ENCODE measurements at regions not wholly inside any gene's neighbourhood (a gene's known extent, or its start where the extent isn't known, plus 50 kb on each side); places are given as distances from the start of the nearest gene placed in this dataset.

DNA sequence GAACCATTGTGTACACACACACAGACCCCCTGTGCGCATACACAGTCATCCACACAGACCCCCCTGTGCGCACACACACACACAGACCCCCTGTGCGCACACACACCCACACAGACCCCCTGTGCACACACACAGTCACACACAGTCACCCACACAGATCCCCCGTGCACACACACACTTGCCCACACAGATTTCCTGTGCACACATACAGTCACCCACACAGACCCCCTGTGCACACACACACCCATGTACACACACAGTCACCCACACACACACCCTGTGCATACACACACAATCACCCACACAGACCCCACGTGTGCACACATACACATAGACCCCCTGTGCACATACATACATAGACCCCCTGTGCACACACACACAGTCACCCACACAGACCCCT, 106.1 kb downstream of the HSPH1 start:
- Mint-ChIP-seq H3K27ac (no peak overlapping the region), H3K4me1 (ENCODE audit: low read depth) (peaks cover 16% of the 10 kb centered on the region), H3K27me3 (peaks cover 7% of the 10 kb centered on the region), H3K9me3 (no peaks in the 10 kb centered on the region), H3K4me3 (no peak overlapping the region), H3K36me3 (ENCODE audit: low read depth) (no peaks in the 10 kb centered on the region)
- intact Hi-C loops (cut with micrococcal nuclease): no loop called here

DNA sequence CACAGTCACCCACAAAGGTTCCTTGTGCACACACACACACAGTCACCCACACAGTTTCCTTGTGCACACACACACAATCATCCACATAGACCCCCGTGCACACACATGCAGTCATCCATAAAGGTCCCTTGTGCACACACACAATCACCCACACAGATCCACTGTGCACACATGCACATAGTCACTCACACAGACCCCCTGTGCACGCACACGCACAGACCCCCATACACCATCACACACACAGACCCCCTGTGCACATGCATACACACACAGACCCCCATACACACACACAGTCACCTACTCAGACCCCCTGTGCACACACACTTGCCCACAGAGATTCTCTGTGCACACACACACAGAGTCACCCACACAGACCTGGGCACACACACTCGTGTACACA, 107.1 kb downstream of the HSPH1 start:
- H3K9me3 Mint-ChIP-seq: no peaks in the 10 kb centered on the region
- H3K36me3 Mint-ChIP-seq (ENCODE audit: low read depth): no peaks in the 10 kb centered on the region
- H3K27ac Mint-ChIP-seq: no peak overlapping the region
- intact Hi-C loops (cut with micrococcal nuclease): no loop called here
- peaks cover 24% of the 10 kb centered on the region for H3K4me1 Mint-ChIP-seq (ENCODE audit: low read depth)
- no peak overlapping the region for H3K4me3 Mint-ChIP-seq
- peaks cover 2% of the 10 kb centered on the region for H3K27me3 Mint-ChIP-seq

DNA sequence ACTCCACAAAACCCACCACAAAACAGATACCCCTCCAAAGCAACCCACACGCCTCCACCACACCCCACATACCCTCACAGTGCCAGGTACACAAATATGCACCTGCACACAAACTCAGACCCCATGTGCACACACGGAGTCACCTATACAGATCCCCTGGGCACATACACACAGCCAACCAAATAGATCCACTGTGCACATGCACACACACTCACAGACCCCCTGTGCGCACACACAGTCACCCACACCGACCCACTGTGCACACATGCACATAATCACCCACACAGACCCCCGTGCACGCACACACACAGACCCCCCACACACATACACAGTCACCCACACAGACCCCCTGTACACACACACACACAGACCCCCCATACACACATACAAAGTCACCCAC, 107.8 kb downstream of the HSPH1 start:
- H3K27me3 Mint-ChIP-seq: peaks cover 2% of the 10 kb centered on the region
- peaks cover 24% of the 10 kb centered on the region for H3K4me1 Mint-ChIP-seq (ENCODE audit: low read depth)
- H3K36me3 Mint-ChIP-seq (ENCODE audit: low read depth): no peaks in the 10 kb centered on the region
- no peak overlapping the region for H3K4me3 Mint-ChIP-seq
- no peaks in the 10 kb centered on the region for H3K9me3 Mint-ChIP-seq
- H3K27ac Mint-ChIP-seq: no peak overlapping the region
- intact Hi-C loops (cut with micrococcal nuclease): no loop called here

DNA sequence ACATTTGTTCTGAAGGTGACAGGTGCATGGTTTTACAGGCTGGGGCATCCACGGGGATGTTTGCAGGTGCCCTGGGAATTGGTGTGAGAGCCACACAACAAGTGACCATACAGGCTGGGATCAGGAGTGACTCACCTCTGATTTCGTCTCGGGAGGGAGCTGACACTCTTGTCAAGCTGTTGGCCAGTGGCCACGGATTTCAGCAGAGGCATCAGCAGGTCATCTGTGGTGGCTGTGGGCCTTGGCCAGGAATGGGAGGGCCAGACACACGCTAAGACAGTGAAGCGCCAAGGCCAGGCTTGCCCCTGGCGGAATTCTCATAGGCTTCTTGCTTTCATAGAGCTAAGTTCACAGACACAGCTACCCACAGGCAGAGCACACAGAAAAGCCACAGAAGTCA, 108.6 kb downstream of the HSPH1 start:
- Mint-ChIP-seq H3K4me3 (no peak overlapping the region), H3K36me3 (ENCODE audit: low read depth) (no peaks in the 10 kb centered on the region), H3K27ac (no peak overlapping the region), H3K27me3 (peaks cover 2% of the 10 kb centered on the region), H3K9me3 (no peaks in the 10 kb centered on the region), H3K4me1 (ENCODE audit: low read depth) (peaks cover 24% of the 10 kb centered on the region)
- intact Hi-C loops (cut with micrococcal nuclease): no loop called here

DNA sequence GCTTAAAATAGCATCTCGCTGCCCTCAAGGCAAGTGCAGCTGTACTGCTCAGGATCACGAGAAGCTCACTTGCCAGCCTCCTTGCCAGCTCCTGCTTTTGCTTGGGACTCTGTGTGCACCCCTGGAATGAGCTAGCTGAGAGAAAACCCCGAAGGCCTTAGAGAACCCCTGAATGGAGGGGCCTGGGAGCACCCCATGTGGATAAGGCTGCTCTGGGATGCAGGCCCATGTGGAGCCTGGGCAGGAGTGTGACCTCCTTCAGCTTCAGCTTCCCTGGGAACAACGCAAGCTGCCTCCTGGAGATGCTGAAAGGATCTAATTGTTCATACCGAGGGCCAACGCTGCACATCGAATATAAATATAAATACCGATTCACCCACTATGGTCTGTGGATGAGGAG, 109.2 kb downstream of the HSPH1 start:
- no peaks in the 10 kb centered on the region for H3K36me3 Mint-ChIP-seq (ENCODE audit: low read depth)
- no peak overlapping the region for H3K4me3 Mint-ChIP-seq
- H3K27ac Mint-ChIP-seq: no peak overlapping the region
- peaks cover 24% of the 10 kb centered on the region for H3K4me1 Mint-ChIP-seq (ENCODE audit: low read depth)
- no peaks in the 10 kb centered on the region for H3K9me3 Mint-ChIP-seq
- intact Hi-C loops (cut with micrococcal nuclease): no loop called here
- peaks cover 2% of the 10 kb centered on the region for H3K27me3 Mint-ChIP-seq

DNA sequence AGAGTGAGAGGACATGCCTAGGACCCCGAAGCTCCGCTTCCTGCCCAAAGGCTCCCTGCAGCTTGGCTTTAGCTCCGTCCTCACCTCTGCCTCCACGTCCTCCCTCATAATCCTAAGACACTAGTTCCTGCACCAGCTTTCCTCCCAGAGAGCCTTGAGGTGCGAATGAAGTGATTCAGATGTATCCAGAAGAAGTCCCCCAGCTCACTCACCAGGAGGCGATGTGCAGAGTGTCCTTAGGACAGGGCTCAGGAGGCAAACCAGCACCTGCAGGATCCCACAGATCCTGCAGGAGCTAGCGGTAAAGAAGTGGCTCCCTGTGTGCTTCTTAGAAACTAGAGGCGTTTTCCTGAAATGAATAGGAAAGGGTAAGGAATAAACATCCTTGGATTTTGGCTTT, 109.7 kb downstream of the HSPH1 start:
- Mint-ChIP-seq H3K9me3 (no peaks in the 10 kb centered on the region), H3K4me3 (no peak overlapping the region), H3K36me3 (ENCODE audit: low read depth) (no peaks in the 10 kb centered on the region), H3K4me1 (ENCODE audit: low read depth) (peaks cover 24% of the 10 kb centered on the region), H3K27ac (peak overlapping the region; percentile 86), H3K27me3 (peaks cover 2% of the 10 kb centered on the region)
- intact Hi-C loops (cut with micrococcal nuclease): no loop called here

DNA sequence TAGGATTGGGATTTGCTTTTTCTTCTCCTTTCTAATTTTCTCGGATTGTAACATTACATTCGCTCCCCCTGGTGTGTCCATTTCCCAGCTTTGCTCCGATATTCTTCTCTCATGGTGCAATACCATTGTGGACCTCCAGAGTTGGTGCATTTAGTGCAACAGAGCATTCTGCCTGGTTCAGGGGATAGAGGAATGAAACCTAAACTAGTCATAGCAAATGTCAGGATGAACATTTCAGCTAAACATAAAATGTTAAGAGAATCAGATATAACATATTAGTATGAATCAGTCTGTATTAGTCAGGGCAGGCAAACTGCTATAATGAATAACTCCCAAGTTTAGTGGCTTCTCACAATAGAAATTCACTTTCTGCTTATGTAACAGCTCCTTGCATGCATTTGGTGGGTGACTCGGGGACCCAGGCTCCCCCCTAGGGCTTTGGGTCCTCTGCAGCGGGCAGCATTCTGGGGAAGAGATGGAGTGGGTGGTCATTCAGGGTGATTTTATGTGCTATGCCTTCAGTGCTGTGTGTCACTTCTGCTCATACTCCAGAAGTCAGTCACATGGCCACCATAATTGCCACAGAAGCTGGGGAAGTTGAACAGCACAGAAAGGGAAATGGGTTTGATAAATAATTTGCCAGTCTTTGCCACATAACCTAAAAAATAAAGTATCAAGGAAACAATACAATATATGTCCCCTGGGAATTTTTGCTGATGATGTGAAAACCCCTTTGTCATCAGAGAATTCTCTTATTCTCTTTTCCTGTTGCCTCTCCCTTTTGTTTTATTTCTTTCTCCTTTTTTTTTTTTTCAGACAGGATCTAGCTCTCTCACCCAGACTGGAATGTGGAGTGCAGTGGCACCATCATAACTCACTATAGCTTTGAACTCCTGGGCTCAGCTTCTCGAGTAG, 111.0 kb downstream of the HSPH1 start:
- Mint-ChIP-seq H3K36me3 (ENCODE audit: low read depth) (no peaks in the 10 kb centered on the region), H3K4me1 (ENCODE audit: low read depth) (peaks cover 27% of the 10 kb centered on the region), H3K9me3 (no peaks in the 10 kb centered on the region), H3K27ac (peak overlapping the region; percentile 86), H3K27me3 (no peaks in the 10 kb centered on the region), H3K4me3 (no peak overlapping the region)
- intact Hi-C loops (cut with micrococcal nuclease): no loop called here

DNA sequence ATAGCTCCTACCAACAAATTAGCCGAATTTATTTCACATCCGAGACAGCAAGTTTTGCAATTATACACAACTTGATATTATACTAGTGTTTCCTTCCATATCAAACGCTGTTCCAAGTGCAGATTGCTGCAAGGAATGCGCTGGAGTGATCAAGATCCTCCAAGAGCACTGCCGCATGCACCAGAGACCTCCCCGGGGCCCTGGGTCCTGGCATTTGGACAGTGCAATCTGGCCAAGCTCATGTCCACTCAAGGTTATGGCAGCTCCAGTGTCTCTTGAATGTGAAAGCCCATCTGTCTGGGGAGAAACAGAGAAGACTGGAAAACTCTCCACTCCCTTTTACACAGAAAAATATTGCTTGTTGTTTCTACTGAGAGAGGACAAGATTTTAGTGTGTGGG, 111.9 kb downstream of the HSPH1 start:
- no peaks in the 10 kb centered on the region for H3K27me3 Mint-ChIP-seq
- no peaks in the 10 kb centered on the region for H3K9me3 Mint-ChIP-seq
- peak overlapping the region; percentile 86 for H3K27ac Mint-ChIP-seq
- H3K36me3 Mint-ChIP-seq (ENCODE audit: low read depth): no peaks in the 10 kb centered on the region
- no peak overlapping the region for H3K4me3 Mint-ChIP-seq
- H3K4me1 Mint-ChIP-seq (ENCODE audit: low read depth): peaks cover 36% of the 10 kb centered on the region
- intact Hi-C loops (cut with micrococcal nuclease): loop anchor here (5.0 to 10.0 kb wide), 2 partner anchors 112 to 915 kb away; partner anchors contain the start of gene HSPH1

DNA sequence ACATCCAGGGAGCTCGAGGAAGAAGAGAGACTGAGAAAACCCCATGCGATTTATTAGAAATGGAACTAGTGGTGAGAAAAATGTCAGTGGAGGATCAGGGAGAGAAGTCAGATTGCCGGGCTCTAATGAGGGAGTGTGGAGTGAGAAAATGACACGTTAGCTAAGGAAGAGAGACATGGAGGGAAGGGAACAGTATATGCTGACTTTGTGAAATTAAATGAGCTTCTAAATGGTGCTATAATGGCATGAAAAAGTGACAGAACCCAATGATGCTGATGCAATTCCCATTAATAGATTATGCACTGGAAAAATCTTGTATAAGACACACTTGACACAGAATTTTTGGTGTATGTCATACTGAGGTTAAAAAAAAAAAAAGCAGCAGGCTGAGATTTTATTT, 112.6 kb downstream of the HSPH1 start:
- H3K27ac Mint-ChIP-seq: no peak overlapping the region
- intact Hi-C loops (cut with micrococcal nuclease): loop anchor here (5.0 to 10.0 kb wide), 2 partner anchors 113 to 914 kb away; partner anchors contain the start of gene HSPH1
- no peaks in the 10 kb centered on the region for H3K9me3 Mint-ChIP-seq
- peaks cover 2% of the 10 kb centered on the region for H3K27me3 Mint-ChIP-seq
- no peaks in the 10 kb centered on the region for H3K36me3 Mint-ChIP-seq (ENCODE audit: low read depth)
- H3K4me3 Mint-ChIP-seq: no peak overlapping the region
- H3K4me1 Mint-ChIP-seq (ENCODE audit: low read depth): peaks cover 43% of the 10 kb centered on the region

DNA sequence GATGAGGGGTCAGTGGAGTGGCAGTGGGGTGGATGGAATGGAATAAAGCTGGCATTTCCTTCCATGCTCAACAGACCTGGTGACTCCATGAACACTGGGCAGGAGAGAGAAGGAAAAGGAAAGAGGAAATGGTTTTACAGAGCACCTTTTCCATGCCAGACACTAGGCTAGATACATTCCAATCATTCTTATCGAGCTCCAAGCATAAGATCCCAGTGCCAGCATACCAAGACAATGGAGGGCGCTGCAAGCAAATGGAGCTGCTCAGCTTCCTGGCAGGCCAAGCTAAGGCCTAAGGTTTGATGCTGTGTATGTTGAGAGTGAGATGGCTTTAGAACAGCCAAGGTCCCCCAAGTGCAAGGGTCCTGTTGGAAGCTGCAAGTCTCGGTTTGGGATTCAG, 113.2 kb downstream of the HSPH1 start:
- H3K36me3 Mint-ChIP-seq (ENCODE audit: low read depth): no peaks in the 10 kb centered on the region
- no peak overlapping the region for H3K27ac Mint-ChIP-seq
- H3K4me1 Mint-ChIP-seq (ENCODE audit: low read depth): peaks cover 49% of the 10 kb centered on the region
- intact Hi-C loops (cut with micrococcal nuclease): loop anchor here (5.0 to 10.0 kb wide), 2 partner anchors 114 to 914 kb away; partner anchors contain the start of gene HSPH1
- peaks cover 5% of the 10 kb centered on the region for H3K27me3 Mint-ChIP-seq
- no peak overlapping the region for H3K4me3 Mint-ChIP-seq
- H3K9me3 Mint-ChIP-seq: no peaks in the 10 kb centered on the region

DNA sequence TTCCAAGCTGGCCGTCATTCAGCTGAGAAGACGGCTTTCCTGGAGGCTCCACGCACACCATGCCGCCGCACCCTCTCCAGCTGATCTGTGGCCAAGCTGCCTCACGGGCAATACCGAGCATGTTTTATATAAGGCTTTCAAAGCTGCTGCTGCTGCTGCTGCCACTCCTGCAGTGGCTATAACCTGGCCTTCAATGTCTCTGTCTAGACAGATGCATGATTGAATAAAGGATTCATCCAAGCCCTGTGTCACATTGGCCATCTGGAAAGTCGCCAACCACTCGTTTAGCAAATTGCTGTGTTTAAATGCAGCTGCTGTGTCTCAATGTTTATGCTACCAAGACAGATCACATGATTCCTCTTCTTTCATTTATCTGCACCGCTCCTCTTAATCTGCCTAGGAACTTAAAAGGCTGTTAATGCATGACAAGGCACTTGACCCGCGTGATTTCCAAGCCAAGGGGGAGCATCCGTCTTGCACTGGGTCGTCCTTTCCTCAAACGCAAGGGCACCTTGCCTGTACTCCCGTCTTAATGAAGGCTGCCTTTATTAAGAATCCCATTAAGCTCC, 114.3 kb downstream of the TEX26 start:
- H3K27me3 Mint-ChIP-seq: peaks cover 16% of the 10 kb centered on the region
- intact Hi-C loops (cut with micrococcal nuclease): loop anchor here (5.0 to 10.0 kb wide), 2 partner anchors 116 to 912 kb away; partner anchors contain the start of gene HSPH1
- no peak overlapping the region for H3K4me3 Mint-ChIP-seq
- H3K27ac Mint-ChIP-seq: no peak overlapping the region
- H3K36me3 Mint-ChIP-seq (ENCODE audit: low read depth): no peaks in the 10 kb centered on the region
- peaks cover 62% of the 10 kb centered on the region for H3K4me1 Mint-ChIP-seq (ENCODE audit: low read depth)
- H3K9me3 Mint-ChIP-seq: no peaks in the 10 kb centered on the region

DNA sequence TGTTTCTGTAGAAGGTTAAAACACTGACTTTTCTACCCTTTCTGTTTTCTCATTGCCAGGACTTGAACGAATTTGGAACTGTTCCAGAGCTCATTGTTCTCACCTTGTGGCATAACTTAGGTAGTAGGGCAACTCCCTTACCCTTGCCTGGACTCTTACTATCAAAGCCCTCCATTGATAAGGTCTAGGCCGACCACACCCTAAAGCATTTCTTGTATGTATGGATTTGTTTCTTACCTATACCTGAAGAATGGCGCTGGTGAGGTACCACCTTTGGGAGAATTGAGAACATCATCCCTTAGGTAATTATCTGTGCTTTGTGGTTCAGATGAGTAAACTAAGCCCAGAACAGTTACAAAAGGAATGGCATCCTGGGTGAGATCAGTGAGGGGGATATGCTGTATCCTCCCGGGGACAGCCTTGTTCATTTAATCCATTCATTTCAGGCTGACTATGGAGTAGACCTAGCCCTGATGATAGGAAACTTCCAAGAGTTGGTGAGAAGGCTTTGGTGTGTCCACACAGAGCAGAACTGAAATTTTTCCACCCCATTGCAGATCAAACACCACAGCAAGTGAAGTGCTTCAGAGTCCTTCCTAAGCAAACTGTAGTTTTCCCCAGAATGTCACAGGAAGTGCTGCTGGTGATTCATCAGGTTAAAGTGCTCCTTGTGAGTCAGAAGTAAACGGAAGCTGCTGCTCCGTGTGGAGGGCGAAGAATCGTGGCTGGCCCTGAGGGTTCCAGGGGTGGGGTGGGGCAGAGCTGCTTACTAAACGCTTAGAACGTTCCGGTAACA, 113.0 kb downstream of the TEX26 start:
- Mint-ChIP-seq H3K4me3 (no peak overlapping the region), H3K9me3 (no peaks in the 10 kb centered on the region), H3K27me3 (peaks cover 16% of the 10 kb centered on the region), H3K27ac (no peak overlapping the region), H3K4me1 (ENCODE audit: low read depth) (peaks cover 56% of the 10 kb centered on the region), H3K36me3 (ENCODE audit: low read depth) (no peaks in the 10 kb centered on the region)
- intact Hi-C loops (cut with micrococcal nuclease): loop anchor here (2.0 to 10.0 kb wide), 3 partner anchors 67 to 911 kb away; partner anchors contain the start of gene HSPH1

DNA sequence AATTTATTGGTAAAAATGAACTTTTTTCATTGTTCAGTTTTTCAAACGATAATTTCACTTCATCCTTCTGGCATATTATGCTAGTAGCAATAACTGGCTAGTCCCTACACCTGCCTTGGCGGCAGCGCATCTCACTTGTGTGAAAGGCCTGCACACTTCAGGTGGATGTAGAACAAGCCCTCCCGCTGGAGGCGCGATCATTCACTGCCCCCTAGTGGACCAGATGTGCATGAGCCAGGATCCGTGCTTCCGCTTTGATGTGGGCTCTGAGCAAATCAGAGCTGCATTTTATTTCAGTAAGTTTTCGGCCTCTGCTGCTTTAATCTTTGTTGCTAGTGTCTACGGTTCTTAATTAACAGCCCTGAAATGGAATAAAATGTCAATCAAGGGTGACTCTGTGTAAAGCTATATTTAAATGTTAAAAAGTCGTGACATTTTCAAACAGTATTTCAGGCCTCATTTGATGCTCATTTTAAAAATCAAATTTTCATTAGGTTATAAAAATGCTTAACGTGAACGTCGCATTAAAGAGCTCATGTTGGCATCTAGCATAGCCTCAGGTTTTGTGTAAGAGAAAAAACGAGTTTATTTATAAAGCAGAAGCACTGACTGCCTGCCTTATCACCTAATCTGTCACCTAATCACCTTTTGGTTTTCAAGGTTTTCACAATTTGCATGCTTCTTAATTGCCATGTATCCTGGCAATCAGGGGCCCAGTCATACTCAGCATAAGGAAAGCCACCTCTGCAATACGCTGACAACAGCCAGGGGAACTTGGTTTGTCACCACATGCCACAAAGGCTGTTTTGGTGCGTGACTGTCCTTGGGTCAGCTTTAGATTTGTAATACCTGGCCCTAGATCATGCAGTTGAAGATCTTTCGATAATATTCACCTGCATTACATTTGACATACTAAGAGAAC, 112.2 kb downstream of the TEX26 start:
- peaks cover 1% of the 10 kb centered on the region for H3K36me3 Mint-ChIP-seq (ENCODE audit: low read depth)
- H3K4me3 Mint-ChIP-seq: no peak overlapping the region
- H3K27ac Mint-ChIP-seq: no peak overlapping the region
- peaks cover 19% of the 10 kb centered on the region for H3K27me3 Mint-ChIP-seq
- H3K9me3 Mint-ChIP-seq: peaks cover 8% of the 10 kb centered on the region
- H3K4me1 Mint-ChIP-seq (ENCODE audit: low read depth): peaks cover 51% of the 10 kb centered on the region
- intact Hi-C loops (cut with micrococcal nuclease): loop anchor here (2.0 to 10.0 kb wide), 6 partner anchors 66 to 910 kb away; partner anchors contain the start of genes HSPH1 and USPL1

Measured in dendritic cell treated with granulocyte-macrophage colony-stimulating factor and Interleukin-4, amounts not matched to agents 40 ng/mL and 50 ng/mL, for 4 days (primary cell).